LNCaP clone FGC (cell line): ENCODE measurements at regions not wholly inside any gene's neighbourhood (a gene's known extent, or its start where the extent isn't known, plus 50 kb on each side); places are given as distances from the start of the nearest gene placed in this dataset.

Source experiments
- DNase-seq: peaks from one replicate; pipeline ENCODE4 v3.0.0-alpha.2; 2011; ENCODE audit warnings: low read depth
- H3K4me3 ChIP-seq: 2 replicates; pipeline ENCODE4 v1.5.1; 2011; ENCODE audit warnings: mild to moderate bottlenecking, low read depth, low read length, control low read depth
- TF ChIP-seq, protein P1 (sequence below): IDR thresholded peaks from 2 replicates; pipeline ENCODE4 v1.5.1; 2012; ENCODE audit warnings: mild to moderate bottlenecking; ENCODE audit not compliant: control insufficient read depth, insufficient read depth; ENCODE audit errors: extremely low read depth

DNA sequence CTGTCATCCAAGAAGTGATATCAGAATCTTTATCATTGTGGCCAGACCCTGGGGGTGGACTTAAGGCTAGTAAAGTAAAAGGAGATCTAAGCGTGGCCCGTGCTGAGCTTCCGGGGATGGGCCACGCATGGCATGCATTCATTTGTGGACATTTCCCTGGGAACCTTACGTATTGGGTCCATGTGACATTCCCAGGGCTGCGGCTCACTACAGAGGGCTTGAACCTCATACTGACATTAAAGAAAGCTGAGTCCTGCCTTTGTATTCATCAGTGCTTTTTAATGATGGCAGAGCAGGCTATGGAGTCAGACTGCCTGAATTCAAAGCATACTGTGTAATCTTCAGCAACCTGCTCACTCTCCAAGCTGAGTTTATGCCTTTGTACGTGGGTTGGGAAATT lies 152.2 kb upstream of the AFDN start:
- H3K4me3 ChIP-seq, result no peak overlapping the region

GRCh38 chr6:167676000-167676665 lies 150.6 kb upstream of the AFDN start:
- TF ChIP-seq, protein P1, sequence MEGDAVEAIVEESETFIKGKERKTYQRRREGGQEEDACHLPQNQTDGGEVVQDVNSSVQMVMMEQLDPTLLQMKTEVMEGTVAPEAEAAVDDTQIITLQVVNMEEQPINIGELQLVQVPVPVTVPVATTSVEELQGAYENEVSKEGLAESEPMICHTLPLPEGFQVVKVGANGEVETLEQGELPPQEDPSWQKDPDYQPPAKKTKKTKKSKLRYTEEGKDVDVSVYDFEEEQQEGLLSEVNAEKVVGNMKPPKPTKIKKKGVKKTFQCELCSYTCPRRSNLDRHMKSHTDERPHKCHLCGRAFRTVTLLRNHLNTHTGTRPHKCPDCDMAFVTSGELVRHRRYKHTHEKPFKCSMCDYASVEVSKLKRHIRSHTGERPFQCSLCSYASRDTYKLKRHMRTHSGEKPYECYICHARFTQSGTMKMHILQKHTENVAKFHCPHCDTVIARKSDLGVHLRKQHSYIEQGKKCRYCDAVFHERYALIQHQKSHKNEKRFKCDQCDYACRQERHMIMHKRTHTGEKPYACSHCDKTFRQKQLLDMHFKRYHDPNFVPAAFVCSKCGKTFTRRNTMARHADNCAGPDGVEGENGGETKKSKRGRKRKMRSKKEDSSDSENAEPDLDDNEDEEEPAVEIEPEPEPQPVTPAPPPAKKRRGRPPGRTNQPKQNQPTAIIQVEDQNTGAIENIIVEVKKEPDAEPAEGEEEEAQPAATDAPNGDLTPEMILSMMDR, result no peak
- no peak for DNase-seq
- H3K4me3 ChIP-seq, result no peak overlapping the region

More for the DNA sequence above, 152.2 kb upstream of the AFDN start:
- DNase-seq, result no peak
- TF ChIP-seq, protein P1, result no peak

- no peak for DNase-seq
Measured at GRCh38 chr6:167676666-167677421, 149.9 kb upstream of the AFDN start.

DNA sequence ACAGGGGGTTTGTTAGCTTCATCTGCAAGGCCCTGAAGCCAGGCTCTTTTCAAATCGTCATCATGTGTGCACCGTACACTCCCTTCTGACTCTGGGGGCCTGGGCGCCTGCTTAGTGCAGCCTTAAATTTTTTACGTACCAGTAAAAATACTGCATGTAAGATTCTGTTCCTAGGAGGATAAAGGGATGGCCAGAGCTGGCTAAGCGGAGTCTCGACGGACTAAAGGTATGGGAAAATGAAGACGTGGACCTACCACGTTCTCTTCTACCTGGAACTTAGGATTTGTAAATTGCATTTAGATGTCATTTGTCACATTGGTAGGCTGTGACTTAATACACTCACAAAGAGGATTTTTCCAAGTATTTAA lies 149.3 kb upstream of the AFDN start:
- TF ChIP-seq, protein P1, result no peak
- DNase-seq, result no peak
- no peak overlapping the region for H3K4me3 ChIP-seq

More at GRCh38 chr6:167676666-167677421, 149.9 kb upstream of the AFDN start:
- TF ChIP-seq, protein P1, result no peak
- no peak overlapping the region for H3K4me3 ChIP-seq

GRCh38 chr6:167678102-167679101 lies 148.3 kb upstream of the AFDN start:
- DNase-seq, result no peak
- no peak overlapping the region for H3K4me3 ChIP-seq
- TF ChIP-seq, protein P1, result no peak

GRCh38 chr6:167679122-167679736 lies 147.5 kb upstream of the AFDN start:
- TF ChIP-seq, protein P1, result no peak
- H3K4me3 ChIP-seq, result no peak overlapping the region

More at GRCh38 chr6:167679122-167679736, 147.5 kb upstream of the AFDN start:
- DNase-seq, result no peak
